ENCODE measurements at regions not wholly inside any gene's neighbourhood (a gene's known extent, or its start where the extent isn't known, plus 50 kb on each side); places are given as distances from the start of the nearest gene placed in this dataset.

GRCh38 chr6:23826572-23826971, 299.4 kb upstream of the NRSN1 start:
- DNase-seq (ENCODE audit: low read depth in 1 of 2, low spot score in 1 of 2) (no peak), ATAC-seq (no peak), FAIRE-seq (no peak)
- Histone ChIP-seq H3K4me1 (no peaks in the 10 kb centered on the region), H3K9me3 (no peaks in the 10 kb centered on the region), H3K4me3 (no peak overlapping the region), H3K27ac (no peak overlapping the region), H3K4me2 (no peak overlapping the region)
- ChIA-PET POLR2A (no interaction called here), CTCF (no interaction called here)
- TF ChIP-seq NR3C1 (IDR thresholded peaks at IDR 0.05) (no peak), RNF2 (IDR thresholded peaks at IDR 0.05; ENCODE audit: borderline replicate concordance, low read depth) (no peak), NFE2L2 (conservative IDR thresholded peaks at IDR 0.05; ENCODE audit: low read length) (no peak), RAD21 (conservative IDR thresholded peaks at IDR 0.05 in 1 of 2, IDR thresholded peaks at IDR 0.05 in 1 of 2) (no peak), HOXB5 (CRISPR knock-in tag; IDR thresholded peaks at IDR 0.05) (no peak), EHF (CRISPR knock-in tag; IDR thresholded peaks at IDR 0.05) (no peak)
- TF ChIP-seq, protein P1, sequence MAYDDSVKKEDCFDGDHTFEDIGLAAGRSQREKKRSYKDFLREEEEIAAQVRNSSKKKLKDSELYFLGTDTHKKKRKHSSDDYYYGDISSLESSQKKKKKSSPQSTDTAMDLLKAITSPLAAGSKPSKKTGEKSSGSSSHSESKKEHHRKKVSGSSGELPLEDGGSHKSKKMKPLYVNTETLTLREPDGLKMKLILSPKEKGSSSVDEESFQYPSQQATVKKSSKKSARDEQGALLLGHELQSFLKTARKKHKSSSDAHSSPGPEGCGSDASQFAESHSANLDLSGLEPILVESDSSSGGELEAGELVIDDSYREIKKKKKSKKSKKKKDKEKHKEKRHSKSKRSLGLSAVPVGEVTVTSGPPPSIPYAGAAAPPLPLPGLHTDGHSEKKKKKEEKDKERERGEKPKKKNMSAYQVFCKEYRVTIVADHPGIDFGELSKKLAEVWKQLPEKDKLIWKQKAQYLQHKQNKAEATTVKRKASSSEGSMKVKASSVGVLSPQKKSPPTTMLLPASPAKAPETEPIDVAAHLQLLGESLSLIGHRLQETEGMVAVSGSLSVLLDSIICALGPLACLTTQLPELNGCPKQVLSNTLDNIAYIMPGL (CRISPR knock-in tag; IDR thresholded peaks at IDR 0.05; ENCODE audit: borderline replicate concordance): no peak
- TF ChIP-seq, protein P2, sequence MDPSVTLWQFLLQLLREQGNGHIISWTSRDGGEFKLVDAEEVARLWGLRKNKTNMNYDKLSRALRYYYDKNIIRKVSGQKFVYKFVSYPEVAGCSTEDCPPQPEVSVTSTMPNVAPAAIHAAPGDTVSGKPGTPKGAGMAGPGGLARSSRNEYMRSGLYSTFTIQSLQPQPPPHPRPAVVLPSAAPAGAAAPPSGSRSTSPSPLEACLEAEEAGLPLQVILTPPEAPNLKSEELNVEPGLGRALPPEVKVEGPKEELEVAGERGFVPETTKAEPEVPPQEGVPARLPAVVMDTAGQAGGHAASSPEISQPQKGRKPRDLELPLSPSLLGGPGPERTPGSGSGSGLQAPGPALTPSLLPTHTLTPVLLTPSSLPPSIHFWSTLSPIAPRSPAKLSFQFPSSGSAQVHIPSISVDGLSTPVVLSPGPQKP (IDR thresholded peaks at IDR 0.05; ENCODE audit: low read depth, low read length): no peak
- 46% methylated on average over 1 of the region's 1 CpG for WGBS (ENCODE audit: missing lambda C conversion rate)

GRCh38 chr6:23828861-23829260, 297.2 kb upstream of the NRSN1 start:
- H3K4me3 ChIP-seq: no peak overlapping the region

More at GRCh38 chr6:23828861-23829260, 297.2 kb upstream of the NRSN1 start:
- 31% methylated on average over 6 of the region's 6 CpGs for WGBS (ENCODE audit: missing lambda C conversion rate)
- CTCF ChIA-PET: no interaction called here
- no peaks in the 10 kb centered on the region for H3K9me3 ChIP-seq
- no peak for ATAC-seq
- TF ChIP-seq, protein P1 (CRISPR knock-in tag; IDR thresholded peaks at IDR 0.05; ENCODE audit: borderline replicate concordance): no peak
- no peak for TF ChIP-seq ZC3H11A (IDR thresholded peaks at IDR 0.05)
- TF ChIP-seq POLR2A (IDR thresholded peaks at IDR 0.05; ENCODE audit: low read length): no peak
- no peak for TF ChIP-seq PBX3 (IDR thresholded peaks at IDR 0.05)
- TF ChIP-seq ATOH8 (CRISPR knock-in tag; IDR thresholded peaks at IDR 0.05; ENCODE audit: low read depth): no peak
- no peak for TF ChIP-seq CBX8 (IDR thresholded peaks at IDR 0.05)
- TF ChIP-seq HOXB5 (CRISPR knock-in tag; IDR thresholded peaks at IDR 0.05): no peak
- no peak for TF ChIP-seq TP53 (CRISPR knock-in tag; IDR thresholded peaks at IDR 0.05)
- TF ChIP-seq, protein P2 (IDR thresholded peaks at IDR 0.05; ENCODE audit: low read depth, low read length): no peak
- no peak for TF ChIP-seq NR3C1 (IDR thresholded peaks at IDR 0.05)
- TF ChIP-seq RNF2 (IDR thresholded peaks at IDR 0.05; ENCODE audit: borderline replicate concordance, low read depth): no peak
- no peak for TF ChIP-seq HOXA7 (CRISPR knock-in tag; IDR thresholded peaks at IDR 0.05)
- TF ChIP-seq BHLHE40 (IDR thresholded peaks at IDR 0.05; ENCODE audit: low read depth, low read length): no peak
- no peak for TF ChIP-seq PHF8 (IDR thresholded peaks at IDR 0.05; ENCODE audit: borderline replicate concordance, low read depth)
- no peak for TF ChIP-seq HDAC2 (IDR thresholded peaks at IDR 0.05)
- TF ChIP-seq JUNB (IDR thresholded peaks at IDR 0.05): no peak
- TF ChIP-seq JUN (IDR thresholded peaks at IDR 0.05): no peak
- TF ChIP-seq, protein P3, sequence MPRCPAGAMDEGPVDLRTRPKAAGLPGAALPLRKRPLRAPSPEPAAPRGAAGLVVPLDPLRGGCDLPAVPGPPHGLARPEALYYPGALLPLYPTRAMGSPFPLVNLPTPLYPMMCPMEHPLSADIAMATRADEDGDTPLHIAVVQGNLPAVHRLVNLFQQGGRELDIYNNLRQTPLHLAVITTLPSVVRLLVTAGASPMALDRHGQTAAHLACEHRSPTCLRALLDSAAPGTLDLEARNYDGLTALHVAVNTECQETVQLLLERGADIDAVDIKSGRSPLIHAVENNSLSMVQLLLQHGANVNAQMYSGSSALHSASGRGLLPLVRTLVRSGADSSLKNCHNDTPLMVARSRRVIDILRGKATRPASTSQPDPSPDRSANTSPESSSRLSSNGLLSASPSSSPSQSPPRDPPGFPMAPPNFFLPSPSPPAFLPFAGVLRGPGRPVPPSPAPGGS (IDR thresholded peaks at IDR 0.05): no peak
- TF ChIP-seq, protein P4, sequence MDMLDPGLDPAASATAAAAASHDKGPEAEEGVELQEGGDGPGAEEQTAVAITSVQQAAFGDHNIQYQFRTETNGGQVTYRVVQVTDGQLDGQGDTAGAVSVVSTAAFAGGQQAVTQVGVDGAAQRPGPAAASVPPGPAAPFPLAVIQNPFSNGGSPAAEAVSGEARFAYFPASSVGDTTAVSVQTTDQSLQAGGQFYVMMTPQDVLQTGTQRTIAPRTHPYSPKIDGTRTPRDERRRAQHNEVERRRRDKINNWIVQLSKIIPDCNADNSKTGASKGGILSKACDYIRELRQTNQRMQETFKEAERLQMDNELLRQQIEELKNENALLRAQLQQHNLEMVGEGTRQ (IDR thresholded peaks at IDR 0.05): no peak
- no peak overlapping the region for H3K4me2 ChIP-seq
- DNase-seq (ENCODE audit: low read depth in 1 of 2, low spot score in 1 of 2): no peak
- FAIRE-seq: no peak
- H3K4me1 ChIP-seq: no peaks in the 10 kb centered on the region
- POLR2A ChIA-PET: no interaction called here
- no peak overlapping the region for H3K27ac ChIP-seq

Data from A549 (cell line).